Left kidney (tissue), 1 donor: ENCODE measurements at regions not wholly inside any gene's neighbourhood (a gene's known extent, or its start where the extent isn't known, plus 50 kb on each side); places are given as distances from the start of the nearest gene placed in this dataset.

Experiments used
- DNase-seq: peaks from one replicate; pipeline ENCODE4 v3.0.0-alpha.2; 2013

- DNase-seq = no peak
Measured at GRCh38 chr9:134228649-134229048, 64.3 kb upstream of the RNU6ATAC start.

GRCh38 chr9:134229466-134230091 is 65.2 kb upstream of the RNU6ATAC start:
- no peak for DNase-seq

- DNase-seq = no peak
Measured at GRCh38 chr9:134230092-134230941, 66.0 kb upstream of the RNU6ATAC start.

GRCh38 chr9:134230942-134231325 is 66.6 kb upstream of the RNU6ATAC start:
- DNase-seq = no peak

- DNase-seq = no peak
Measured at GRCh38 chr9:134231330-134231745, 67.0 kb upstream of the RNU6ATAC start.

GRCh38 chr9:134231767-134232166 is 67.4 kb upstream of the RNU6ATAC start:
- DNase-seq = no peak

- no peak for DNase-seq
Measured at GRCh38 chr9:134233022-134233421, 68.7 kb upstream of the RNU6ATAC start.

GRCh38 chr9:134234001-134234660 is 69.8 kb upstream of the RNU6ATAC start:
- DNase-seq = no peak

- DNase-seq = no peak
Measured at GRCh38 chr9:134234687-134235359, 70.5 kb upstream of the RNU6ATAC start.

GRCh38 chr9:134235366-134235765 is 71.0 kb upstream of the RNU6ATAC start:
- no peak for DNase-seq

- no peak for DNase-seq
Measured at GRCh38 chr9:134236001-134236421, 71.6 kb upstream of the RNU6ATAC start.

- no peak for DNase-seq
Measured at GRCh38 chr9:134236935-134237629, 72.7 kb upstream of the RNU6ATAC start.

GRCh38 chr9:134237630-134238265 is 73.4 kb upstream of the RNU6ATAC start:
- DNase-seq = no peak

- DNase-seq = no peak
Measured at GRCh38 chr9:134239130-134239903, 75.0 kb upstream of the RNU6ATAC start.

- DNase-seq = no peak
Measured at GRCh38 chr9:134239939-134240338, 75.6 kb upstream of the RNU6ATAC start.

GRCh38 chr9:134240361-134240760 is 76.0 kb upstream of the RNU6ATAC start:
- DNase-seq = no peak

GRCh38 chr9:134242706-134243105 is 78.3 kb upstream of the RNU6ATAC start:
- no peak for DNase-seq

- no peak for DNase-seq
Measured at GRCh38 chr9:134243778-134244467, 79.6 kb upstream of the RNU6ATAC start.

GRCh38 chr9:134245179-134245578 is 80.8 kb upstream of the RNU6ATAC start:
- no peak for DNase-seq
